ENCODE measurements at regions not wholly inside any gene's neighbourhood (a gene's known extent, or its start where the extent isn't known, plus 50 kb on each side); places are given as distances from the start of the nearest gene placed in this dataset.

GRCh38 chr10:65720901-65721300, 1204.9 kb upstream of the LRRTM3 start:
- no peak for TF ChIP-seq CTCF (IDR thresholded peaks at IDR 0.05; ENCODE audit: borderline replicate concordance, insufficient read depth, low read depth, low read length)

GRCh38 chr10:65723525-65723924, 1202.3 kb upstream of the LRRTM3 start:
- no peak for TF ChIP-seq CTCF (IDR thresholded peaks at IDR 0.05; ENCODE audit: borderline replicate concordance, insufficient read depth, low read depth, low read length)

More at GRCh38 chr10:65720901-65721300, 1204.9 kb upstream of the LRRTM3 start:
- H3K4me3 ChIP-seq (ENCODE audit: low read depth, low read length) = no peak overlapping the region

GRCh38 chr10:65735382-65735781, 1190.5 kb upstream of the LRRTM3 start:
- no peak overlapping the region for H3K4me3 ChIP-seq (ENCODE audit: low read depth, low read length)
- TF ChIP-seq CTCF (IDR thresholded peaks at IDR 0.05; ENCODE audit: borderline replicate concordance, insufficient read depth, low read depth, low read length) = no peak

More at GRCh38 chr10:65723525-65723924, 1202.3 kb upstream of the LRRTM3 start:
- H3K4me3 ChIP-seq (ENCODE audit: low read depth, low read length) = no peak overlapping the region

GRCh38 chr10:65742906-65743305, 1182.9 kb upstream of the LRRTM3 start:
- no peak for TF ChIP-seq CTCF (IDR thresholded peaks at IDR 0.05; ENCODE audit: borderline replicate concordance, insufficient read depth, low read depth, low read length)
- no peak overlapping the region for H3K4me3 ChIP-seq (ENCODE audit: low read depth, low read length)

- TF ChIP-seq CTCF (IDR thresholded peaks at IDR 0.05; ENCODE audit: borderline replicate concordance, insufficient read depth, low read depth, low read length) = no peak
Measured at GRCh38 chr10:65751218-65751617, 1174.6 kb upstream of the LRRTM3 start.

GRCh38 chr10:65751896-65752295, 1173.9 kb upstream of the LRRTM3 start:
- TF ChIP-seq CTCF (IDR thresholded peaks at IDR 0.05; ENCODE audit: borderline replicate concordance, insufficient read depth, low read depth, low read length) = no peak
- no peak overlapping the region for H3K4me3 ChIP-seq (ENCODE audit: low read depth, low read length)

More at GRCh38 chr10:65751218-65751617, 1174.6 kb upstream of the LRRTM3 start:
- no peak overlapping the region for H3K4me3 ChIP-seq (ENCODE audit: low read depth, low read length)

- no peak overlapping the region for H3K4me3 ChIP-seq (ENCODE audit: low read depth, low read length)
- TF ChIP-seq CTCF (IDR thresholded peaks at IDR 0.05; ENCODE audit: borderline replicate concordance, insufficient read depth, low read depth, low read length) = no peak
Measured at GRCh38 chr10:65753532-65753931, 1172.3 kb upstream of the LRRTM3 start.

Data from GM12875 (cell line).